Adrenal gland (tissue), 5 donors: ENCODE measurements at regions not wholly inside any gene's neighbourhood (a gene's known extent, or its start where the extent isn't known, plus 50 kb on each side); places are given as distances from the start of the nearest gene placed in this dataset.

Source experiments
- POLR2A ChIP-seq, 2 donors: fragments of 450-650 bp; IDR thresholded peaks; one replicate each; pipeline ENCODE4 v1.6.1; 2017; ENCODE audit warnings: antibody characterized with exemption in 2 of 2, mild to moderate bottlenecking in 2 of 2, moderate library complexity in 1 of 2
- TF ChIP-seq, protein P1 (sequence below), 6 experiments: fragments of 450-650 bp in 4 of 6; fragments of 200-600 bp in 2 of 6; sonication (generic) in 1 of 6; IDR thresholded peaks; 1 replicate in 5 of 6; 2 replicates in 1 of 6; pipeline versions ENCODE4 v1.5.1 to v1.8.0; 2016 to 2021; ENCODE audit warnings: antibody characterized with exemption in 6 of 6, mild to moderate bottlenecking in 2 of 6, moderate library complexity in 1 of 6
- donor health status: DM: no; HTN: no; CAD: no.

DNA sequence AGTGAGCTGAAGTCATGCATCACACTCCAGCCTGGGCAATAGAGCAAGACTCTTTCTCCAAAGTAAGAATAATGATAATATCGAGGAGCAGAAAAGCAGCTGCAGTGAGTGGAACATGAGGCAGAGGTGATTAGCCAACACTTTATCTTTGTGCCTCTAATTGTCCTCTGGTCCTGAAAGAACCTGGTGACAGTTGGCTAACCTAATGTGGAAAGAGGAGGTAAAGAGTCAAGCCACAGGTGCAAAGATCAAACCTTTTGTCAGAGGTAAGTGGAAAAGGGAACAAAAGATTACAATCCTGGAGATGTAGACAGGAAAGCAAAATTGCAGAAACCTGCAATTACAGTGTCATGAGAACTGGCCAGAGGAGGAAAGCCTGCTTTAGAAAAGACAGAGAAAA lies 53.5 kb upstream of the LCLAT1 start:
- TF ChIP-seq, protein P1, sequence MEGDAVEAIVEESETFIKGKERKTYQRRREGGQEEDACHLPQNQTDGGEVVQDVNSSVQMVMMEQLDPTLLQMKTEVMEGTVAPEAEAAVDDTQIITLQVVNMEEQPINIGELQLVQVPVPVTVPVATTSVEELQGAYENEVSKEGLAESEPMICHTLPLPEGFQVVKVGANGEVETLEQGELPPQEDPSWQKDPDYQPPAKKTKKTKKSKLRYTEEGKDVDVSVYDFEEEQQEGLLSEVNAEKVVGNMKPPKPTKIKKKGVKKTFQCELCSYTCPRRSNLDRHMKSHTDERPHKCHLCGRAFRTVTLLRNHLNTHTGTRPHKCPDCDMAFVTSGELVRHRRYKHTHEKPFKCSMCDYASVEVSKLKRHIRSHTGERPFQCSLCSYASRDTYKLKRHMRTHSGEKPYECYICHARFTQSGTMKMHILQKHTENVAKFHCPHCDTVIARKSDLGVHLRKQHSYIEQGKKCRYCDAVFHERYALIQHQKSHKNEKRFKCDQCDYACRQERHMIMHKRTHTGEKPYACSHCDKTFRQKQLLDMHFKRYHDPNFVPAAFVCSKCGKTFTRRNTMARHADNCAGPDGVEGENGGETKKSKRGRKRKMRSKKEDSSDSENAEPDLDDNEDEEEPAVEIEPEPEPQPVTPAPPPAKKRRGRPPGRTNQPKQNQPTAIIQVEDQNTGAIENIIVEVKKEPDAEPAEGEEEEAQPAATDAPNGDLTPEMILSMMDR (IDR thresholded peaks at IDR 0.05), result no peak
- no peak for TF ChIP-seq POLR2A (IDR thresholded peaks at IDR 0.05)
